ENCODE measurements at regions not wholly inside any gene's neighbourhood (a gene's known extent, or its start where the extent isn't known, plus 50 kb on each side); places are given as distances from the start of the nearest gene placed in this dataset.

DNA sequence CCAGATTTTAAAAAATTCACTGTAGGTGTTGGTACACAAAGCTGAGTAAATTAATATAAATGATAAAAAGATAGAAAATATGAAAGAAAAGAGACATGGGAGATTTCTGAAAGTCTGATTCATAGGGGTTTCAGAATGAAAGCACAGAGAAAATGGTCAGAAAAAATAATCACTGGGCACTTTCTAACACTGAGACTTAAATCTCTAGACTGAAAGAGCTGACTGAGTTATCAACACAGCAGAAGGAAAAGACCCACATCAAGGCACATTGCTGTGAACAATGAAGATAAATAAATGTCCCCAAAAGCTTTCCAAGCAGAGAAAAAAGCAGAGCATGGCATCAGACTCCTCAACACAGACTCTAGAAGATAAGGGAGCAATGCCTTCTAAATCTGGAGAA lies 277.2 kb downstream of the BCL2 start:
- DNase-seq: no peak
- Mint-ChIP-seq H3K4me1 (peaks cover 18% of the 10 kb centered on the region), H3K9me3 (peaks cover 8% of the 10 kb centered on the region), H3K36me3 (peaks cover 9% of the 10 kb centered on the region), H3K27ac (no peak overlapping the region), H3K27me3 (peaks cover 3% of the 10 kb centered on the region), H3K4me3 (no peak overlapping the region)

DNA sequence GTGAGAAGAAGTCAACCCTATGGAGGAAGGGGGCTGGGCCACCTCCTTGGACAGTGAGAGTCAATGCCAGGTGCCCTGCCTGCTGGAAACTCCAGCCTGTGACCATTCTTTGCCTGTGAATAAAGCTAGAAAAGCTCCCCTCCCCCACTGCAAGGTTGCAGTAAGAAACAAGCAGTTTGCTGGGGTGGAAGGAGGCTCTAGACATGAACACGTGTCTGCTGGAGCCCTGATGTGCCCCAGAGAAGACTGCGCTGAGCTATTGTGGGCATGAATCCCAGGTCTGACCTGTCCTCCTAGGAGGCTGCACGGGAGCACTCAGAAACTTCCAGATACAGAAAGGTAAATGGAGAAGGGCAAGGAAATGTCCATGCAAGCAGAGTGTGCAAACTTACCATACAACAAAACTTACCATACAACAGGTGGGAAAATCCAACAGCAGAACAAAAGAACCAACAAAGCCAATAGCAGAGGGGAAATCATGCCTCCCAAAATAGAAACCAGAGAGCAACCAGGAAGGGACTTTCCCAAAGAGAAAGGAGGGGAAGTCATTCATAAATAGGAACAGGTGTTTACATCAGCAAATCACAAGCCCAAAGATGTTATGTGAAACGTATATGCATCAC lies 278.7 kb downstream of the BCL2 start:
- peak; percentile 6 for DNase-seq
- Mint-ChIP-seq H3K27ac (peak overlapping the region; percentile 79), H3K27me3 (no peaks in the 10 kb centered on the region), H3K36me3 (peaks cover 9% of the 10 kb centered on the region), H3K4me3 (no peak overlapping the region), H3K4me1 (peaks cover 18% of the 10 kb centered on the region), H3K9me3 (peaks cover 8% of the 10 kb centered on the region)

DNA sequence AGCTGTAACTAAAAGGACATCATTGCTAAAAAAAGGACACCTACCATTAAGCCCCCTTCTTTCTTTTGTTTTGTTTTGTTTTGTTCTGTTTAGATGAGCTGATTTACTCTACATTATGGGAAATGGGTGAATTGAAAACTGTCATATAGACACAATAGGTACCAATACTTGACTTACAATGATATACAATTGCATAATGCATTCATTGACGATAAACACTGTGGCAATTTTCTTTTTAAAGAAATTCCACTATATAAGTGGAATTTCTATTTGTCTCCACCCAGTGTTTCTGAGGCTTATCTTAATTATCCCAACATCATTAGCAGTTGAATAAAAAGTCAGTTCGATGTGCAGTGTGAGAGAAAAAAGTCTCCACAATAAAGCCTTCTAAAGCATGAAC lies 282.1 kb downstream of the BCL2 start:
- DNase-seq: no peak
- Mint-ChIP-seq H3K4me1 (peaks cover 18% of the 10 kb centered on the region), H3K27me3 (no peaks in the 10 kb centered on the region), H3K9me3 (peaks cover 8% of the 10 kb centered on the region), H3K36me3 (peaks cover 7% of the 10 kb centered on the region), H3K27ac (no peak overlapping the region), H3K4me3 (no peak overlapping the region)

DNA sequence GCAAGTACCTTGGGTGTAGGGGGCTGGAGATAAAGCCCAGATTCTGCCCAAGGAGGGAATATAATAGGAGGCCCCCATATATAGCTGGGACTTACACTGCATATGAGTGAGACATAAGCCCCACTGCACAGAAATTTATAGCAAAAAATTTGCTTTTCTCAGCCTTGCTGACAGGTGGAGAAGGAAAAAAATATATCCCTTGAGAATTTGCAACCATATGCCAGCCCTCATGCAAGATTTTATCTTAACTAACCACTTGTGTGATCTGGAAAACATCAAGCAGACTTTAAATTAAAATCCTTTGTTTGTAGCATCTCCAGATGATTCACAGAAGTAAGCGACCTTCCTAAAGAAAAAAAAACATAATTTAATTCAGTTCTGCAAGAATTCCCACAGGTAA lies 288.2 kb downstream of the BCL2 start:
- Mint-ChIP-seq H3K27me3 (no peaks in the 10 kb centered on the region), H3K27ac (no peak overlapping the region), H3K4me1 (no peaks in the 10 kb centered on the region), H3K4me3 (no peak overlapping the region), H3K9me3 (no peaks in the 10 kb centered on the region), H3K36me3 (no peaks in the 10 kb centered on the region)
- DNase-seq: no peak

All from activated naive CD8-positive, alpha-beta T cell treated with anti-CD3 and anti-CD28 coated beads for 36 hours (primary cell).